ENCODE measurements at regions not wholly inside any gene's neighbourhood (a gene's known extent, or its start where the extent isn't known, plus 50 kb on each side); places are given as distances from the start of the nearest gene placed in this dataset.

DNA sequence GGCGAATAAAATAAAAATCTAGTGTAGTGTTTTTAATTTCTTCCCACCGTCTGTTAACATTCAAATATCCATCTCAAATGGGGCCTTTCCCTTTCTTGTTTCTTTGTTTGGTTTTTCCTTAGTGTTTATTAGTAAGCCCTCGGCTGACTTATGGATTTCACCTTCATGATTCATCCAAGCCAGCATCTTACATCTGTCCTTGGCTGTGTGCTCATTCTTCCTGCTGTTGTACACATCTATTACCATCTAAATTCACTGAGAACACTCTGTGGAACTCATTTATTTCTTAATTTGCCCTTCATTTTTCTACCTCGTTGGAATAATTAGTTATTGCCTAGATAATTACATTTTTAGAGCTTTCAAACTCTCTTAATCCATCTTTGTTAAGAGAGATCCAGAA lies 84.9 kb downstream of the SPCS3 start:
- no peak overlapping the region for H3K14ac ChIP-seq (ENCODE audit: insufficient read depth, low read length)
- no peaks in the 10 kb centered on the region for H3K9me3 Mint-ChIP-seq
- WGBS (ENCODE audit: extremely low coverage, insufficient read length, low lambda C conversion rate): no CpG with 5 or more reads among the region's 4 CpGs
- H3K23me2 ChIP-seq (ENCODE audit: insufficient read length, low read depth, low read length, poor library complexity, severe bottlenecking): no peaks in the 10 kb centered on the region
- no peak overlapping the region for H3K23ac ChIP-seq (ENCODE audit: insufficient read length, low read depth, low read length)
- no peak for DNase-seq
- no peak overlapping the region for H3K4me3 Mint-ChIP-seq
- no peak overlapping the region for H3K4ac ChIP-seq (ENCODE audit: low read depth, low read length)
- TF ChIP-seq, protein P1, sequence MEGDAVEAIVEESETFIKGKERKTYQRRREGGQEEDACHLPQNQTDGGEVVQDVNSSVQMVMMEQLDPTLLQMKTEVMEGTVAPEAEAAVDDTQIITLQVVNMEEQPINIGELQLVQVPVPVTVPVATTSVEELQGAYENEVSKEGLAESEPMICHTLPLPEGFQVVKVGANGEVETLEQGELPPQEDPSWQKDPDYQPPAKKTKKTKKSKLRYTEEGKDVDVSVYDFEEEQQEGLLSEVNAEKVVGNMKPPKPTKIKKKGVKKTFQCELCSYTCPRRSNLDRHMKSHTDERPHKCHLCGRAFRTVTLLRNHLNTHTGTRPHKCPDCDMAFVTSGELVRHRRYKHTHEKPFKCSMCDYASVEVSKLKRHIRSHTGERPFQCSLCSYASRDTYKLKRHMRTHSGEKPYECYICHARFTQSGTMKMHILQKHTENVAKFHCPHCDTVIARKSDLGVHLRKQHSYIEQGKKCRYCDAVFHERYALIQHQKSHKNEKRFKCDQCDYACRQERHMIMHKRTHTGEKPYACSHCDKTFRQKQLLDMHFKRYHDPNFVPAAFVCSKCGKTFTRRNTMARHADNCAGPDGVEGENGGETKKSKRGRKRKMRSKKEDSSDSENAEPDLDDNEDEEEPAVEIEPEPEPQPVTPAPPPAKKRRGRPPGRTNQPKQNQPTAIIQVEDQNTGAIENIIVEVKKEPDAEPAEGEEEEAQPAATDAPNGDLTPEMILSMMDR (conservative IDR thresholded peaks at IDR 0.05): no peak
- H3T11ph ChIP-seq (ENCODE audit: low read length): no peak overlapping the region
- peaks cover 11 to 12% of the 10 kb centered on the region in 2 experiments for H3K4me1 Mint-ChIP-seq
- H4K20me1 ChIP-seq (ENCODE audit: control insufficient read depth, insufficient read depth, insufficient read length): no peaks in the 10 kb centered on the region
- no peaks in the 10 kb centered on the region for H3K27me3 ChIP-seq (ENCODE audit: insufficient read depth, low read length)
- no peak overlapping the region for H2BK20ac ChIP-seq (ENCODE audit: low read depth, low read length, poor library complexity, severe bottlenecking)
- H2AK5ac ChIP-seq (ENCODE audit: insufficient read length, low read length): no peak overlapping the region
- H4K8ac ChIP-seq (replicated peaks; ENCODE audit: insufficient read length, low read depth, low read length): no peak overlapping the region
- no peak overlapping the region for H2BK120ac ChIP-seq (ENCODE audit: low read depth, low read length, poor library complexity, severe bottlenecking)
- H2AFZ ChIP-seq (ENCODE audit: low read length): no peak overlapping the region
- H3K79me1 ChIP-seq (ENCODE audit: insufficient read depth, low read depth, low read length, poor library complexity, severe bottlenecking): no peaks in the 10 kb centered on the region
- no peaks in the 10 kb centered on the region for H3K4me1 ChIP-seq (ENCODE audit: insufficient read depth, low read length)
- H3K27me3 Mint-ChIP-seq (ENCODE audit: low read depth): no peaks in the 10 kb centered on the region
- no peak overlapping the region for H3K9ac ChIP-seq (ENCODE audit: extremely low read depth, insufficient read length, low read length)
- H2BK15ac ChIP-seq (ENCODE audit: low read depth, low read length): no peak overlapping the region
- no peak overlapping the region for H4K5ac ChIP-seq (ENCODE audit: insufficient read length, low read depth, low read length)
- no peak overlapping the region for H2BK5ac ChIP-seq (ENCODE audit: insufficient read length, low read length)
- H3K9me3 ChIP-seq (ENCODE audit: control insufficient read depth, low read depth, low read length): no peaks in the 10 kb centered on the region
- H3K79me2 ChIP-seq (ENCODE audit: insufficient read depth, low read length): no peaks in the 10 kb centered on the region
- H3K27ac Mint-ChIP-seq: no peak overlapping the region
- H3K18ac ChIP-seq (ENCODE audit: insufficient read length, low read depth, low read length): no peak overlapping the region
- H3K56ac ChIP-seq (ENCODE audit: insufficient read length, low read depth, low read length): no peak overlapping the region
- no peak overlapping the region for H3K4me2 ChIP-seq (ENCODE audit: insufficient read depth, insufficient read length, low read length)
- H3K27ac ChIP-seq (ENCODE audit: insufficient read length, low read depth, low read length): no peak overlapping the region
- no peak overlapping the region for H2BK12ac ChIP-seq (ENCODE audit: insufficient read length, low read depth, low read length)
- H3K36me3 Mint-ChIP-seq (ENCODE audit: insufficient read depth in 1 of 3, low read depth in 3 of 3): no peaks in the 10 kb centered on the region
- H4K91ac ChIP-seq (ENCODE audit: insufficient read length, low read depth, low read length): no peak overlapping the region
